ENCODE measurements at regions not wholly inside any gene's neighbourhood (a gene's known extent, or its start where the extent isn't known, plus 50 kb on each side); places are given as distances from the start of the nearest gene placed in this dataset.
A peak's percentile ranks its signal among the peaks of the same experiment; 100 is the strongest.
"Not testable (repeated sequence)": the region's sequence is repeated elsewhere in the genome, so short reads cannot be mapped to it uniquely, and the experiment has no call there.

- DNase-seq (ENCODE audit: low read depth) = no peak
- TF ChIP-seq, protein P1, sequence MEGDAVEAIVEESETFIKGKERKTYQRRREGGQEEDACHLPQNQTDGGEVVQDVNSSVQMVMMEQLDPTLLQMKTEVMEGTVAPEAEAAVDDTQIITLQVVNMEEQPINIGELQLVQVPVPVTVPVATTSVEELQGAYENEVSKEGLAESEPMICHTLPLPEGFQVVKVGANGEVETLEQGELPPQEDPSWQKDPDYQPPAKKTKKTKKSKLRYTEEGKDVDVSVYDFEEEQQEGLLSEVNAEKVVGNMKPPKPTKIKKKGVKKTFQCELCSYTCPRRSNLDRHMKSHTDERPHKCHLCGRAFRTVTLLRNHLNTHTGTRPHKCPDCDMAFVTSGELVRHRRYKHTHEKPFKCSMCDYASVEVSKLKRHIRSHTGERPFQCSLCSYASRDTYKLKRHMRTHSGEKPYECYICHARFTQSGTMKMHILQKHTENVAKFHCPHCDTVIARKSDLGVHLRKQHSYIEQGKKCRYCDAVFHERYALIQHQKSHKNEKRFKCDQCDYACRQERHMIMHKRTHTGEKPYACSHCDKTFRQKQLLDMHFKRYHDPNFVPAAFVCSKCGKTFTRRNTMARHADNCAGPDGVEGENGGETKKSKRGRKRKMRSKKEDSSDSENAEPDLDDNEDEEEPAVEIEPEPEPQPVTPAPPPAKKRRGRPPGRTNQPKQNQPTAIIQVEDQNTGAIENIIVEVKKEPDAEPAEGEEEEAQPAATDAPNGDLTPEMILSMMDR (conservative IDR thresholded peaks at IDR 0.05; ENCODE audit: low read depth, low read length) = no peak
- H3K4me3 ChIP-seq (ENCODE audit: low read depth, low read length) = no peak overlapping the region
Measured at GRCh38 chr4:28006021-28006420, 1145.4 kb downstream of the STIM2 start.

DNA sequence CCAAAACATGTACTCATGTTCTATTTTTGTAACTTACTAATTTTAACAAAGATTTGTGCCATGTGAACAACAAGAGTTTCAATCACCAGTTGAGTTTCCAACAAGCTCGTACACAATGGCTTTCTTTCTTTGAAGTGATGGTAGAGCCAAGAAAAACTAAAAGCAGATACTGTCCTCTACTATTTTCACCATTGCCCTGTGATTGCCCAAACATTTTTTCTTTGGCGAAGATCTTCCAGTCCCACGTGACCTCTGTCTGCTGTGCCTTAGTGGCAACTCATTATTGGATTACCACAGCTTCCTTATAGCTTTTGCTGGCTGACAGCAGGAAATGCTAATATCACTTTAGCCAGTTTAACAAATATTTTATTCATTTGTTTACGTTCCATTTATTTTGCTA, 1147.1 kb downstream of the STIM2 start:
- TF ChIP-seq, protein P1 (conservative IDR thresholded peaks at IDR 0.05; ENCODE audit: low read depth, low read length) = no peak
- no peak for DNase-seq (ENCODE audit: low read depth)
- no peak overlapping the region for H3K4me3 ChIP-seq (ENCODE audit: low read depth, low read length)

GRCh38 chr4:28009541-28009940, 1148.9 kb downstream of the STIM2 start:
- H3K4me3 ChIP-seq (ENCODE audit: low read depth, low read length) = no peak overlapping the region
- TF ChIP-seq, protein P1 (conservative IDR thresholded peaks at IDR 0.05; ENCODE audit: low read depth, low read length) = no peak
- DNase-seq (ENCODE audit: low read depth) = no peak

DNA sequence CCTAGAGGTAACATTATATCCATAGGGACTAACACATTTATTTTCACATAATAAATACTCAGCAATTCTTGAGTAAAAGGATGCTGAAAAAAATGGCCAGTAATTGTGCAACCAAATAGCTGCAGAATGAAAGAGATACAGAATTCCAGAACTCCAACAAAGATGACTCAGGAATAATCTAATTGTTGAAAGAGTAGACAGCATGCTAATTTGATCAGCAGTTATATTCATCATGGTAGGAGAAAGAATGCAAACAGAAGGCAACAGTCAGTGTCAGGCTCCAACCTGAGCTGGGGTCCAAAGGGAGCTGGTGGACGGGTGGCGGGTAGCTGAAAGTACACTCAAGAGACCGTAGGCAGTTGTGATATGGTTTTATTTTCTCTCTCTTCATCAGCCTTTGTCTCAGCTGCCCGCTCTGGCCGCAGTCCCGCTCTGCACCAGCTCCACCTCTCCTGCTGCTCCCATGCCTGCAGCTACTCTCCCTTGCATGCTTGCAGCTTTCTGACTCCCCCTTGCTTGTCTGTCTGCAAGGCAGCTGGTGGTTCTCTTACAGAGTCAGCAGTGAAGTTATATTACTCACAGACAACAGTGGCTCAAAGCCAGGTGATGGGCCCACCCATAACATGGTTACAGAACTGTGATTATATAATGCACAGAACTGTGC, 1150.1 kb downstream of the STIM2 start:
- peak; percentile 21 for DNase-seq (ENCODE audit: low read depth)
- TF ChIP-seq, protein P1 (conservative IDR thresholded peaks at IDR 0.05; ENCODE audit: low read depth, low read length) = no peak
- no peak overlapping the region for H3K4me3 ChIP-seq (ENCODE audit: low read depth, low read length)

GRCh38 chr4:28014469-28014868, 1153.8 kb downstream of the STIM2 start:
- TF ChIP-seq, protein P1 (conservative IDR thresholded peaks at IDR 0.05; ENCODE audit: low read depth, low read length) = no peak
- no peak overlapping the region for H3K4me3 ChIP-seq (ENCODE audit: low read depth, low read length)
- DNase-seq (ENCODE audit: low read depth) = no peak

DNA sequence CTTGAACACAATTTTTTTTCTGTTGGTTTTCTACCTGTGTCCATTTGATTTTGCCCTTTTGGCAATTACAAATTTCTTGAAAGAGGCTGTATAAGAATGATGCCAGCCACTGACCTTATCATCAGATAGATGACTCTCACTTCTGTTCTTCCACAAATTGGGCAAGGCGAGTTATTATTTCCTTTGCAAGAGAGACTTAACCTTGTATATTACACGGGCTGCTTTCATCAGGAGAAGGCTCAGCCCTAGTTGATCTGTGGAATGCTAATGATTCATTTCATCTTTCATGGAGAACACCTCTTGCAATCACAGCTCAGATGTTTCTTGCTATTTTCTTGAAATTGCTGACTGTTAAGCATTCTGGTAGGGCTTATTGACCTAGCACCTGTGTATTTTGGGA, 1155.4 kb downstream of the STIM2 start:
- TF ChIP-seq, protein P1 (conservative IDR thresholded peaks at IDR 0.05; ENCODE audit: low read depth, low read length) = no peak
- DNase-seq (ENCODE audit: low read depth) = no peak

GRCh38 chr4:28038253-28038652, 1177.6 kb downstream of the STIM2 start:
- DNase-seq (ENCODE audit: low read depth) = peak; percentile 49
- not testable (repeated sequence) for H3K4me3 ChIP-seq (ENCODE audit: low read depth, low read length)

More for the DNA sequence above, 1155.4 kb downstream of the STIM2 start:
- H3K4me3 ChIP-seq (ENCODE audit: low read depth, low read length) = no peak overlapping the region
